ENCODE measurements at regions not wholly inside any gene's neighbourhood (a gene's known extent, or its start where the extent isn't known, plus 50 kb on each side); places are given as distances from the start of the nearest gene placed in this dataset.

- H3K27me3 ChIP-seq, result no peaks in the 10 kb centered on the region
- H3K4me3 ChIP-seq, result no peak overlapping the region
- DNase-seq (no peak), ATAC-seq (ENCODE audit: low FRiP score in 2 of 2) (no peak)
- no peaks in the 10 kb centered on the region for H3K9me3 ChIP-seq
- 63 to 90% methylated on average over 1 of the region's 1 CpG for WGBS, 2 donors
- H3K27ac ChIP-seq, result no peak overlapping the region
- H3K36me3 ChIP-seq, result no peaks in the 10 kb centered on the region
- TF ChIP-seq, protein P1, sequence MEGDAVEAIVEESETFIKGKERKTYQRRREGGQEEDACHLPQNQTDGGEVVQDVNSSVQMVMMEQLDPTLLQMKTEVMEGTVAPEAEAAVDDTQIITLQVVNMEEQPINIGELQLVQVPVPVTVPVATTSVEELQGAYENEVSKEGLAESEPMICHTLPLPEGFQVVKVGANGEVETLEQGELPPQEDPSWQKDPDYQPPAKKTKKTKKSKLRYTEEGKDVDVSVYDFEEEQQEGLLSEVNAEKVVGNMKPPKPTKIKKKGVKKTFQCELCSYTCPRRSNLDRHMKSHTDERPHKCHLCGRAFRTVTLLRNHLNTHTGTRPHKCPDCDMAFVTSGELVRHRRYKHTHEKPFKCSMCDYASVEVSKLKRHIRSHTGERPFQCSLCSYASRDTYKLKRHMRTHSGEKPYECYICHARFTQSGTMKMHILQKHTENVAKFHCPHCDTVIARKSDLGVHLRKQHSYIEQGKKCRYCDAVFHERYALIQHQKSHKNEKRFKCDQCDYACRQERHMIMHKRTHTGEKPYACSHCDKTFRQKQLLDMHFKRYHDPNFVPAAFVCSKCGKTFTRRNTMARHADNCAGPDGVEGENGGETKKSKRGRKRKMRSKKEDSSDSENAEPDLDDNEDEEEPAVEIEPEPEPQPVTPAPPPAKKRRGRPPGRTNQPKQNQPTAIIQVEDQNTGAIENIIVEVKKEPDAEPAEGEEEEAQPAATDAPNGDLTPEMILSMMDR (IDR thresholded peaks at IDR 0.05), result no peak
- H3K4me1 ChIP-seq, result no peaks in the 10 kb centered on the region
Measured at GRCh38 chr1:147434921-147435320, 106.4 kb upstream of the BCL9 start.

- Histone ChIP-seq H3K4me3 (no peak overlapping the region), H3K36me3 (no peaks in the 10 kb centered on the region), H3K27ac (no peak overlapping the region), H3K4me1 (no peaks in the 10 kb centered on the region), H3K27me3 (no peaks in the 10 kb centered on the region), H3K9me3 (peaks cover 0 to 19% (median 17%) of the 10 kb centered on the region in 4 donors)
- TF ChIP-seq EP300 (IDR thresholded peaks at IDR 0.05) (no peak), POLR2A (IDR thresholded peaks at IDR 0.05) (no peak), POLR2AphosphoS5 (IDR thresholded peaks at IDR 0.05) (no peak)
- TF ChIP-seq, protein P1 (IDR thresholded peaks at IDR 0.05), result no peak
- no peak for ATAC-seq (ENCODE audit: low FRiP score in 2 of 2)
- 88 to 92% methylated on average over 1 of the region's 1 CpG for WGBS, 2 donors
- DNase-seq, result no peak
Measured at GRCh38 chr1:147444381-147444780, 96.9 kb upstream of the BCL9 start.

- DNase-seq, result no peak
- TF ChIP-seq, protein P1 (IDR thresholded peaks at IDR 0.05), result no peak
- no peak for TF ChIP-seq POLR2A (IDR thresholded peaks at IDR 0.05)
- no peak for TF ChIP-seq EP300 (IDR thresholded peaks at IDR 0.05)
- TF ChIP-seq POLR2AphosphoS5 (IDR thresholded peaks at IDR 0.05), result no peak
- Histone ChIP-seq H3K9me3 (peaks cover 0 to 7% (median 0%) of the 10 kb centered on the region in 4 donors), H3K4me1 (no peaks in the 10 kb centered on the region), H3K36me3 (no peaks in the 10 kb centered on the region), H3K27ac (no peak overlapping the region), H3K27me3 (no peaks in the 10 kb centered on the region), H3K4me3 (no peak overlapping the region)
- no peak for ATAC-seq (ENCODE audit: low FRiP score in 2 of 2)
- 81 to 87% methylated on average over 1 of the region's 1 CpG for WGBS, 2 donors
Measured at GRCh38 chr1:147451628-147452027, 89.7 kb upstream of the BCL9 start.

DNA sequence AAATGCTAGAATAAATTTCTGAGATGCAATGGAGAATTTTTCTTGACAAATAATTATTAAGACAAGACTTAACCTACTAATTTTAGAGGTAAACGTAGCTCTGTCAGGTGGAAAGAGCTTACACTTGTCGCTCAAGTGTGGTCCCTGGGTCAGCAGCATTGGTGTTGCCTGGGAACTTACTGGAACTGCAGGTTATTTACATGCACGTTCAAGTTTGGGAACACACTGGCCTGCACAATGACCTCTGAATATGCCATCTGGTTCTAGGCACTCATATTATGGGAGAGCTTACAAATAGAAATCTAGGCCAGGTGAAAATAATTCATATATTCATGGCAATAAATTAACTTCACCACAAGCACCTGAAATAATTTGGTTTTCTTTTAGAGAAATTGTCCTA, 88.5 kb upstream of the BCL9 start:
- no peak for DNase-seq
- no peaks in the 10 kb centered on the region for H3K27me3 ChIP-seq
- no peak for TF ChIP-seq POLR2AphosphoS5 (IDR thresholded peaks at IDR 0.05)
- no peak for TF ChIP-seq POLR2A (IDR thresholded peaks at IDR 0.05)
- no peak for TF ChIP-seq EP300 (IDR thresholded peaks at IDR 0.05)
- TF ChIP-seq, protein P1 (IDR thresholded peaks at IDR 0.05), result no peak
- ATAC-seq (ENCODE audit: low FRiP score in 2 of 2), result no peak
- WGBS, 2 donors, result 59 to 71% methylated on average over 3 of the region's 3 CpGs
- H3K36me3 ChIP-seq, result no peaks in the 10 kb centered on the region
- no peak overlapping the region for H3K27ac ChIP-seq
- H3K4me1 ChIP-seq, result no peaks in the 10 kb centered on the region
- no peaks in the 10 kb centered on the region for H3K9me3 ChIP-seq
- no peak overlapping the region for H3K4me3 ChIP-seq

DNA sequence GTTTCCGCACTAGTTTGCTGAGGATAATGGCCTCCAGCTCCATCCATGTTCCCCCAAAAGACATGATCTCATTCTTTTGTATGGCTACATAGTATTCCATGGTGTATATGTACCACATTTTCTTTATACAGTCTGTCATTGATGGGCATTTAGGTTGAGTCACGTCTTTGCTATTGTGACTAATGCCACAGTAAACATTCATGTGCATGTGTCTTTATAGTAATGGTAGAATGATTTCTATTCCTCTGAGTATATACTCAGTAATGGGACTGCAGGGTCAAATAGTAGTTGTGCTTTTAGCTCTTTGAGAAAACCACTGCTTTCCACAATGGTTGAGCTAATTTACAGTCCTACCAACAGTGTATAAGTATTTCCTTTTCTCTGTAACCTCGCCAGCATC, 78.3 kb upstream of the BCL9 start:
- Histone ChIP-seq H3K4me3 (no peak overlapping the region), H3K9me3 (peaks cover 0 to 12% (median 4%) of the 10 kb centered on the region in 4 donors), H3K27ac (no peak overlapping the region), H3K27me3 (no peaks in the 10 kb centered on the region), H3K36me3 (no peaks in the 10 kb centered on the region), H3K4me1 (no peaks in the 10 kb centered on the region)
- TF ChIP-seq POLR2A (IDR thresholded peaks at IDR 0.05) (no peak), EP300 (IDR thresholded peaks at IDR 0.05) (no peak)
- ATAC-seq (ENCODE audit: low FRiP score in 2 of 2) (no peak), DNase-seq (no peak)
- 67 to 78% methylated on average over 3 of the region's 3 CpGs for WGBS, 2 donors

Data from upper lobe of left lung (tissue), 6 donors.